Neutrophil (primary cell): ENCODE measurements at regions not wholly inside any gene's neighbourhood (a gene's known extent, or its start where the extent isn't known, plus 50 kb on each side); places are given as distances from the start of the nearest gene placed in this dataset.

ENCODE experiments used
- H3K27ac ChIP-seq: fragments of 200-600 bp; sonication (generic); 2 replicates; pipeline ENCODE4 v1.5.1; 2016; ENCODE audit warnings: mild to moderate bottlenecking, moderate library complexity
- H3K27me3 ChIP-seq: fragments of 200-600 bp; sonication (generic); 2 replicates; pipeline ENCODE4 v1.6.0; 2016; ENCODE audit warnings: mild to moderate bottlenecking
- H3K36me3 ChIP-seq: fragments of 200-600 bp; sonication (generic); 2 replicates; pipeline ENCODE4 v1.5.1; 2017
- H3K4me1 ChIP-seq, 2 experiments: fragments of 200-600 bp in 1 of 2; sonication (generic) in 1 of 2; 1 replicate in 1 of 2; 2 replicates in 1 of 2; pipeline versions ENCODE4 v1.5.1 to v1.6.1; 2013 to 2016; ENCODE audit warnings: low read depth in 1 of 2, low read length in 1 of 2, mild to moderate bottlenecking in 1 of 2, moderate library complexity in 1 of 2; ENCODE audit not compliant: control insufficient read depth in 1 of 2, insufficient read depth in 1 of 2
- H3K4me3 ChIP-seq, 2 experiments: fragments of 200-600 bp in 1 of 2; sonication (generic) in 1 of 2; 1 replicate in 1 of 2; 2 replicates in 1 of 2; pipeline ENCODE4 v1.5.1; 2013 to 2016; ENCODE audit warnings: low read depth in 1 of 2, low read length in 1 of 2, mild to moderate bottlenecking in 1 of 2, moderate library complexity in 1 of 2
- H3K9me3 ChIP-seq: fragments of 200-600 bp; sonication (generic); 2 replicates; pipeline ENCODE4 v1.5.1; 2016
- TF ChIP-seq, protein P1 (sequence below): fragments of 200-600 bp; sonication (generic); IDR thresholded peaks from 2 replicates; pipeline ENCODE4 v1.5.1; 2016; ENCODE audit warnings: antibody characterized with exemption

DNA sequence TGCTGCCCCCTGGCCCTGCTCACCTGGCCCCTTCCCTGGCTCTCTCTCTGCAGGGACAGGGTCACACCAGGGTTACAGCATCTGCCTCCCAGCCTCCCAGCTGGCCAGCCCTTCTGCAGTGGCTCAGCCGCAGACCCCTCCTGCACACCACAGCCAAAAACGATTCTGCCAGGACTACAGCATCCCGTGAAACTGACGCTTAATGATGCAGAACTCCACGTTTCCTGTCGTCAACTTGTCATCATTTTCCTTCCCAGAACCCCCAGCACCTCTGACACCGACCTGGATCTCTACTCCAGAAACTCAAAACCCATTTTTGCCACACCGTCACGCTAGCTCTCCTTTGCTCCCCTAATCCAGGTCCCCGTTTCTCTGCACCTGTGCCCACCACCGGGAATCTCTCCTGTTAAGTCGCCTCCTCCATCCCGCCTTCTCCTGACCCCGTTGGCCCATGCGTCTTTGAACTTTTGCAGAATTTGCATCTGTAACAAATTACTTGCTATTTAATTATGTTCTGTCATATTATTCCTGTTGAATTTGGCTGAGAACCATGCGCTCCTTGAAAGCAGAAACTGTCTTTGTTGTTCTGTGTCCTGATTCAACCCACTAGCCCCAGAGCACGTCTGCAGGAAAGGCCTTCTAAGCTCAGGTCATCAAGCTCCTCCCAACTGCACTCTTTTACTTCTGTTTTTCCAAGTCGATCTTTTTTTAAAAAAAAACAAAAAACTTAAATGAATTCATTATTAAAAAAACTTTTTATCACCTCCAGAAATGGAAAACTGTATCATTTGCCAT lies 173.2 kb upstream of the COPS8 start:
- no peaks in the 10 kb centered on the region for H3K4me1 ChIP-seq
- no peak overlapping the region for H3K27ac ChIP-seq
- TF ChIP-seq, protein P1, sequence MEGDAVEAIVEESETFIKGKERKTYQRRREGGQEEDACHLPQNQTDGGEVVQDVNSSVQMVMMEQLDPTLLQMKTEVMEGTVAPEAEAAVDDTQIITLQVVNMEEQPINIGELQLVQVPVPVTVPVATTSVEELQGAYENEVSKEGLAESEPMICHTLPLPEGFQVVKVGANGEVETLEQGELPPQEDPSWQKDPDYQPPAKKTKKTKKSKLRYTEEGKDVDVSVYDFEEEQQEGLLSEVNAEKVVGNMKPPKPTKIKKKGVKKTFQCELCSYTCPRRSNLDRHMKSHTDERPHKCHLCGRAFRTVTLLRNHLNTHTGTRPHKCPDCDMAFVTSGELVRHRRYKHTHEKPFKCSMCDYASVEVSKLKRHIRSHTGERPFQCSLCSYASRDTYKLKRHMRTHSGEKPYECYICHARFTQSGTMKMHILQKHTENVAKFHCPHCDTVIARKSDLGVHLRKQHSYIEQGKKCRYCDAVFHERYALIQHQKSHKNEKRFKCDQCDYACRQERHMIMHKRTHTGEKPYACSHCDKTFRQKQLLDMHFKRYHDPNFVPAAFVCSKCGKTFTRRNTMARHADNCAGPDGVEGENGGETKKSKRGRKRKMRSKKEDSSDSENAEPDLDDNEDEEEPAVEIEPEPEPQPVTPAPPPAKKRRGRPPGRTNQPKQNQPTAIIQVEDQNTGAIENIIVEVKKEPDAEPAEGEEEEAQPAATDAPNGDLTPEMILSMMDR: no peak
- H3K27me3 ChIP-seq: peaks cover 8% of the 10 kb centered on the region
- H3K4me3 ChIP-seq: no peak overlapping the region
- no peaks in the 10 kb centered on the region for H3K9me3 ChIP-seq
- H3K36me3 ChIP-seq: no peaks in the 10 kb centered on the region

DNA sequence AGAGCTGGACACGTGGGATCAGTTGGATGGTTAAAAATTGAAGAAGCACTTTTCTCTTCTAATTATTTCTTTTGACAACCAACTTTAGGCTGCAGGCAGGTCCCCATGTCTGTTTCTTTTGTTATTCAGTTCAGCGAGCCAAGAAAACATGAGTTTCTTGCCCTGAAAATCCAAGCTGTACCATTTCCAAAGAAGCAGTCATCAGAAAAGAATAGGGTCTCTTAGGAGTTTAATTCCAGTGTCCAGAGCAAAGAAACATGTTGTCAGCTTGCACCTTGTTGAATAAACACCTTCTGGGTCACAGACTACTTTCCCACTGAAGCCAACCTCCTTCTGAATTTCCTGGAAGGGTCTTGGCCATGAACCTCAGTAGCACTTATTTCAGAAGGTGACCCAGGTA lies 170.5 kb upstream of the COPS8 start:
- Histone ChIP-seq H3K27me3 (peaks cover 8% of the 10 kb centered on the region), H3K4me1 (peaks cover 10 to 13% of the 10 kb centered on the region in 2 experiments), H3K4me3 (no peak overlapping the region), H3K9me3 (no peaks in the 10 kb centered on the region), H3K27ac (no peak overlapping the region), H3K36me3 (no peaks in the 10 kb centered on the region)
- TF ChIP-seq, protein P1: no peak

DNA sequence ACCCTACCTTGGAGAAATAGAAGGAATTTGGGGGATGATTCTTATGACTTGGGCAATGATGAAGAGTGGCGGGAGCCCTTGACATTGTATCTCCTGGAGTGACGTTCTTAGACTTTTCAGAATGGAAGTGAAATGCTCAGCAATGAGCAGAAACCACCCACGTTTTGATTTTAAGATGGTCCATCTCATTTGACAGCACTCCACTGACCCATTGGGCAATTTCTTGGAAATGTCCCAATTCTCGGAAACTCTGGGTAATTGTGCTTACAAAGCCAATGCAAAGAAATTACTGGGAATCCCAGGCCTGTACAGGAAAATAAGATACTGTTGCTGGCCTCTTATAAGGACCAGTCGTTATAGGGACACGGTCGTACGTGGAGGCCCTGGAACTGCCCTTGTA lies 170.0 kb upstream of the COPS8 start:
- Histone ChIP-seq H3K36me3 (no peaks in the 10 kb centered on the region), H3K27ac (no peak overlapping the region), H3K4me1 (peaks cover 10 to 13% of the 10 kb centered on the region in 2 experiments), H3K27me3 (peaks cover 10% of the 10 kb centered on the region), H3K9me3 (no peaks in the 10 kb centered on the region), H3K4me3 (no peak overlapping the region)
- TF ChIP-seq, protein P1: no peak

DNA sequence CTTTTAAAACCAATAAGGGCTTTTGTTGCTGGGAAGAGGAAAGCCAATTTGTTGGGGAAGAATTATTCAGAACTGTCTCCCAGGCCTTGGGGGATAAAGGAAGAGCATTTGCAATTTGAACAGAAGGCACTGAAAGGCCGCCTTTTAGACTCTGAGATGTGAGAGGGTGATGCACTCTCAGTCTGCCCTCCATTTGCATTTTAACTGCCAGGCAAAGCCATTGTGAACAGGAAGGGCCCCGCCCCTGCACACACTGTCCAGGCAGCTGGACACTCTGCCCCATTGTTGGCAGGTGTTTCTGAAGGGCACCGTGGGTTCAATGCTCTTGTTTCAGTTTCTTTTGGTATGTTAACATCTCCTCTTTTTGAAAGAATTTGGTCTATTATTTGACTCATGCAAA lies 169.5 kb upstream of the COPS8 start:
- Histone ChIP-seq H3K27ac (no peak overlapping the region), H3K9me3 (no peaks in the 10 kb centered on the region), H3K27me3 (peaks cover 15% of the 10 kb centered on the region), H3K4me3 (no peak overlapping the region), H3K36me3 (no peaks in the 10 kb centered on the region), H3K4me1 (peaks cover 10 to 13% of the 10 kb centered on the region in 2 experiments)
- TF ChIP-seq, protein P1: no peak

DNA sequence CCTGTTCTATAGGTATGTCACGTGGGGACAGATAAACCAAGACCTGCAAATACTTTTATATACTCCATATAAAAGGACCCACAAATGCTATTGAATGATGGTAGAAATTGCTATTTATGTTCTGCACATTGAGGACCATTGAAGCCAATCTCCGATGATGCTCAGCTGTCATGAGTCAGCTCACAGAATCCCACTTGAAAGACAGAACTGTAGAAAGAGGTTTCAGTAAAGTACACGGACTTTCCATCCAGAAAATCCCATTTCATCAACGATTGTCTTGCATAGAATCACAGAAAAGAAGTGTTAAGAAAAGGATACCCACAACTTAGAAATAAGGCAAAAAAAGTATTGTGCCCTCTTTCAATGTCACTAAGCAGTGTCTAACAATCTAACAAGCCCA lies 169.0 kb upstream of the COPS8 start:
- no peak overlapping the region for H3K4me3 ChIP-seq
- H3K27me3 ChIP-seq: peaks cover 16% of the 10 kb centered on the region
- H3K4me1 ChIP-seq: peaks cover 10 to 13% of the 10 kb centered on the region in 2 experiments
- H3K27ac ChIP-seq: no peak overlapping the region
- H3K9me3 ChIP-seq: no peaks in the 10 kb centered on the region
- TF ChIP-seq, protein P1: no peak
- H3K36me3 ChIP-seq: no peaks in the 10 kb centered on the region
